ENCODE measurements at regions not wholly inside any gene's neighbourhood (a gene's known extent, or its start where the extent isn't known, plus 50 kb on each side); places are given as distances from the start of the nearest gene placed in this dataset.

DNA sequence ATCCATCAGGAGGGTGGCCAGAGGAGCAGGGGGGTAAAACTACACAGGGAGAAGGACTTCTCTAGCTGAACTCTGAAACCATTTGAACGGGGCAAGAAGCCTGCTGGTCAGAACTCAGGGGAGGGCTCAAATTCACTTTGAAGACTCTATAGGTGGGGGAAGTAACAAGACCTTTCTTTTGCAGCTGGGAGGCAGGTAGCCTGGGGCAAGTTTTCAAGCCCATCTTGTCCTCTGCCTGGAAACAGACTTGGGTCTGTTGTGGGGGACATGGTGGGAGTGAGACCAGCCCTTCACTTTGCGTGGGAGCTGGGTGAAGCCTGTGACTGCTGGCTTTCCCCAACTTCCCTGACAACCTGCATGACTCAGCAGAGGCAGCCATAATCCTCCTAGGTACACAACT is 312.3 kb downstream of the SPRY1 start:
- Histone ChIP-seq H3K4me1 (ENCODE audit: control insufficient read depth, insufficient read depth, low read length, poor library complexity, severe bottlenecking) (no peaks in the 10 kb centered on the region), H3K4me3 (ENCODE audit: insufficient read depth, low read depth, low read length, poor library complexity, severe bottlenecking) (no peak overlapping the region), H3K36me3 (ENCODE audit: control insufficient read depth, insufficient read depth, low read length) (no peaks in the 10 kb centered on the region), H3K27me3 (replicated peaks; ENCODE audit: control insufficient read depth, insufficient read depth, low read length, poor library complexity, severe bottlenecking) (no peaks in the 10 kb centered on the region), H3K27ac (ENCODE audit: insufficient read depth, low read length, poor library complexity, severe bottlenecking) (no peak overlapping the region), H3K9me3 (ENCODE audit: control insufficient read depth, low read length) (no peaks in the 10 kb centered on the region)
- no peak for DNase-seq

DNA sequence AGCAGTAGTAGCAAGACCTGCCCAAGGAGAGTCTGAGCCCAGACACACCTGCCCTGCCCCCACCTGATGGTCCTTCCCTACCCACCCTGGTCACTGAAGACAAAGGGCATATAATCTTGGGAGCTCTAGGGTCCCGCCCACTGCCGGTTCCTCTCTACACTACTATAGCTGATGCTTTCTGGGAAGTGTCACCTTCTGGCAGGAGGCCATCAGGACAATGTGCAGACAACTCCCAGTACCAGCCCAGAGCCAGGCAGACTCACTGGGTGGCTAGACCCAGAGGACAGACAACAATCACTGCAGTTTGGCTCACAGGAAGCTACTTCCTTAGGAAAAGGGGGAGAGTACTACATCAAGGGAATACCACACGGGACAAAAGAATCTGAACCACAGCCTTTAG is 312.7 kb downstream of the SPRY1 start:
- Histone ChIP-seq H3K9me3 (ENCODE audit: control insufficient read depth, low read length) (no peaks in the 10 kb centered on the region), H3K27ac (ENCODE audit: insufficient read depth, low read length, poor library complexity, severe bottlenecking) (no peak overlapping the region), H3K4me3 (ENCODE audit: insufficient read depth, low read depth, low read length, poor library complexity, severe bottlenecking) (no peak overlapping the region), H3K36me3 (ENCODE audit: control insufficient read depth, insufficient read depth, low read length) (no peaks in the 10 kb centered on the region), H3K27me3 (replicated peaks; ENCODE audit: control insufficient read depth, insufficient read depth, low read length, poor library complexity, severe bottlenecking) (no peaks in the 10 kb centered on the region), H3K4me1 (ENCODE audit: control insufficient read depth, insufficient read depth, low read length, poor library complexity, severe bottlenecking) (no peaks in the 10 kb centered on the region)
- no peak for DNase-seq

DNA sequence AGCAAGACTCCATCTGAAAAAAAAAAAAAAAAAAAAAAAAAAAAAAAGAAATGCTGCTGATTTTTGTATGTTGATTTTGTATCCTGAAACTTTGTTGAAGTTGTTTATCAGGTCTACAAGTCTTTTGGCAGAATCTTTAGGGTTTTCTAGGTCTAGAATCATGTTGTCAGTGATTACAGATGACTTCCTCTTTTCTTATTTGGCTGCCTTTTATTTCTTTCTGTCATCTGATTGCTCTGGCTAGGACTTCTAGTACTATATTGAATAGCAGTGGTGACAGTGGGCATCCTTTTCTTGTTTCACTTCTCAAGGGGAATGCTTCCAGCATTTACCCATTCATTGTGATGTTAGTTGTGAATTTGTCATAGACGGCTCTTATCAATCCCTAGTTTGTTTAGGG is 334.4 kb downstream of the SPRY1 start:
- no peak overlapping the region for H3K4me3 ChIP-seq (ENCODE audit: insufficient read depth, low read depth, low read length, poor library complexity, severe bottlenecking)
- no peak for DNase-seq
- H3K27ac ChIP-seq (ENCODE audit: insufficient read depth, low read length, poor library complexity, severe bottlenecking) = no peak overlapping the region
- no peaks in the 10 kb centered on the region for H3K36me3 ChIP-seq (ENCODE audit: control insufficient read depth, insufficient read depth, low read length)
- no peaks in the 10 kb centered on the region for H3K27me3 ChIP-seq (replicated peaks; ENCODE audit: control insufficient read depth, insufficient read depth, low read length, poor library complexity, severe bottlenecking)
- no peaks in the 10 kb centered on the region for H3K9me3 ChIP-seq (ENCODE audit: control insufficient read depth, low read length)
- no peaks in the 10 kb centered on the region for H3K4me1 ChIP-seq (ENCODE audit: control insufficient read depth, insufficient read depth, low read length, poor library complexity, severe bottlenecking)

GRCh38 chr4:123737156-123737555 is 340.6 kb downstream of the SPRY1 start:
- no peak for DNase-seq
- Histone ChIP-seq H3K4me1 (ENCODE audit: control insufficient read depth, insufficient read depth, low read length, poor library complexity, severe bottlenecking) (no peaks in the 10 kb centered on the region), H3K27ac (ENCODE audit: insufficient read depth, low read length, poor library complexity, severe bottlenecking) (no peak overlapping the region), H3K9me3 (ENCODE audit: control insufficient read depth, low read length) (no peaks in the 10 kb centered on the region), H3K27me3 (replicated peaks; ENCODE audit: control insufficient read depth, insufficient read depth, low read length, poor library complexity, severe bottlenecking) (no peaks in the 10 kb centered on the region), H3K36me3 (ENCODE audit: control insufficient read depth, insufficient read depth, low read length) (no peaks in the 10 kb centered on the region), H3K4me3 (ENCODE audit: insufficient read depth, low read depth, low read length, poor library complexity, severe bottlenecking) (no peak overlapping the region)

DNA sequence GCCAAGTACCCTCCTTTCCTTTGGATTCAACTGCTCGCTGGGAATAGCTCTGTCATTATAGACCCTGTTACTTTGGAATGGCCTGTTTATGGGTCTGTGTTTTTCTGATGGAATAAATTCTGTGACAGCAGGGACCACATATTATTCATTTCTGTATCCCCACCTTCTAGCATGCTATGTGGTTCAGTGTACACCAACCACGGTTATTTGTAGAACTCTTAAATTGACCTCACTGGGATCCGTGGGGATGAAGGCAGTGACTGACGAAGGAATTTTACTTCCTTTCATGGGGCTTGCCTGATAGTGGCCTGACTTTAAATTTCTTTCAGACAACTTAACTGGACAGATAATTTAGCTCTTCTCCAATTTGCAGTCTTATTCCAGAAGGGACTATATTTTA is 343.2 kb downstream of the SPRY1 start:
- Histone ChIP-seq H3K27ac (ENCODE audit: insufficient read depth, low read length, poor library complexity, severe bottlenecking) (no peak overlapping the region), H3K36me3 (ENCODE audit: control insufficient read depth, insufficient read depth, low read length) (no peaks in the 10 kb centered on the region), H3K9me3 (ENCODE audit: control insufficient read depth, low read length) (no peaks in the 10 kb centered on the region), H3K4me3 (ENCODE audit: insufficient read depth, low read depth, low read length, poor library complexity, severe bottlenecking) (no peak overlapping the region), H3K4me1 (ENCODE audit: control insufficient read depth, insufficient read depth, low read length, poor library complexity, severe bottlenecking) (no peaks in the 10 kb centered on the region), H3K27me3 (replicated peaks; ENCODE audit: control insufficient read depth, insufficient read depth, low read length, poor library complexity, severe bottlenecking) (no peaks in the 10 kb centered on the region)
- no peak for DNase-seq

DNA sequence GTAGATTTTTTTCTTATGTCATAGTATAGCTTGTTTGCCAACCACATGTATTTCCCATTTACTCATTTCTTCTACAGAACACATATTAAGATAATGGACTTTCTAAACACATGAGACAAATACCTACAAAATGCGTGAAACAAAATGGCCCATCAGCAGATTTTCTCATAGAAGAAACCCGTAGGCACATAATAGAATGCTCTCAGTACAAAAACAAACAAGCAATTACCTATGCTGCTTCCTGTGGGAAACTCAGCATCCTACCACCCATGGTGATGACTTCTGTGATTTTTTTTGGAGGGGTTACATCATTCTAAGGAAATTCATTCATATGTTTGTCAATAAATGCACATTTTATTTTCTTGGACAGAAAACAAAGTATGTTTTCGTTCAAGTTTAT is 343.6 kb downstream of the SPRY1 start:
- no peaks in the 10 kb centered on the region for H3K36me3 ChIP-seq (ENCODE audit: control insufficient read depth, insufficient read depth, low read length)
- H3K4me3 ChIP-seq (ENCODE audit: insufficient read depth, low read depth, low read length, poor library complexity, severe bottlenecking) = no peak overlapping the region
- DNase-seq = no peak
- H3K9me3 ChIP-seq (ENCODE audit: control insufficient read depth, low read length) = no peaks in the 10 kb centered on the region
- H3K4me1 ChIP-seq (ENCODE audit: control insufficient read depth, insufficient read depth, low read length, poor library complexity, severe bottlenecking) = no peaks in the 10 kb centered on the region
- no peaks in the 10 kb centered on the region for H3K27me3 ChIP-seq (replicated peaks; ENCODE audit: control insufficient read depth, insufficient read depth, low read length, poor library complexity, severe bottlenecking)
- no peak overlapping the region for H3K27ac ChIP-seq (ENCODE audit: insufficient read depth, low read length, poor library complexity, severe bottlenecking)

DNA sequence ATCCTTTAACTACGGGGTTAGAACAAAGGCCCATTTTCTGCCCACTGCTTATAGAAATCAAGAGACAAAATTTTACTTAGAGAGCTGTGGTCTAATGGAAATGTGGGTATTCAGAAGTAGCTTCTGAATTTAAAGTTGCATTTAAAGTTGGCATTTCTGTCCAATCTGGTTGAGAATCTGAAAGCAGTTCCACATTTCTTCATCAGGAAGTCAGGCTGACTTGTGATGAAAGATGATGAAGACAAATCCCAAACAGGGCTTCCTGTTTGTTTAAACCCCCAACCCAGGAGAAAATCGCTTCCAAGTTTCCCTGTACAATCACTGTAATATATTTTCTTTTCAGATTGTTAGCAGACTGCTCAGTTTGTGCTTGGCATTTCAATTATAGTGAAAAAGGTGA is 345.3 kb downstream of the SPRY1 start:
- Histone ChIP-seq H3K4me1 (ENCODE audit: control insufficient read depth, insufficient read depth, low read length, poor library complexity, severe bottlenecking) (no peaks in the 10 kb centered on the region), H3K4me3 (ENCODE audit: insufficient read depth, low read depth, low read length, poor library complexity, severe bottlenecking) (no peak overlapping the region), H3K36me3 (ENCODE audit: control insufficient read depth, insufficient read depth, low read length) (no peaks in the 10 kb centered on the region), H3K27ac (ENCODE audit: insufficient read depth, low read length, poor library complexity, severe bottlenecking) (no peak overlapping the region), H3K27me3 (replicated peaks; ENCODE audit: control insufficient read depth, insufficient read depth, low read length, poor library complexity, severe bottlenecking) (no peaks in the 10 kb centered on the region), H3K9me3 (ENCODE audit: control insufficient read depth, low read length) (no peaks in the 10 kb centered on the region)
- no peak for DNase-seq

- Histone ChIP-seq H3K4me3 (ENCODE audit: insufficient read depth, low read depth, low read length, poor library complexity, severe bottlenecking) (no peak overlapping the region), H3K9me3 (ENCODE audit: control insufficient read depth, low read length) (no peaks in the 10 kb centered on the region), H3K36me3 (ENCODE audit: control insufficient read depth, insufficient read depth, low read length) (no peaks in the 10 kb centered on the region), H3K27me3 (replicated peaks; ENCODE audit: control insufficient read depth, insufficient read depth, low read length, poor library complexity, severe bottlenecking) (no peaks in the 10 kb centered on the region), H3K27ac (ENCODE audit: insufficient read depth, low read length, poor library complexity, severe bottlenecking) (no peak overlapping the region), H3K4me1 (ENCODE audit: control insufficient read depth, insufficient read depth, low read length, poor library complexity, severe bottlenecking) (no peaks in the 10 kb centered on the region)
- no peak for DNase-seq
Measured at GRCh38 chr4:123743848-123744247, 347.3 kb downstream of the SPRY1 start.

GRCh38 chr4:123744664-123745290 is 348.2 kb downstream of the SPRY1 start:
- Histone ChIP-seq H3K27me3 (replicated peaks; ENCODE audit: control insufficient read depth, insufficient read depth, low read length, poor library complexity, severe bottlenecking) (no peaks in the 10 kb centered on the region), H3K4me3 (ENCODE audit: insufficient read depth, low read depth, low read length, poor library complexity, severe bottlenecking) (no peak overlapping the region), H3K9me3 (ENCODE audit: control insufficient read depth, low read length) (no peaks in the 10 kb centered on the region), H3K27ac (ENCODE audit: insufficient read depth, low read length, poor library complexity, severe bottlenecking) (no peak overlapping the region), H3K36me3 (ENCODE audit: control insufficient read depth, insufficient read depth, low read length) (no peaks in the 10 kb centered on the region), H3K4me1 (ENCODE audit: control insufficient read depth, insufficient read depth, low read length, poor library complexity, severe bottlenecking) (no peaks in the 10 kb centered on the region)
- DNase-seq = no peak

GRCh38 chr4:123747016-123747415 is 350.4 kb downstream of the SPRY1 start:
- H3K27ac ChIP-seq (ENCODE audit: insufficient read depth, low read length, poor library complexity, severe bottlenecking) = no peak overlapping the region
- H3K27me3 ChIP-seq (replicated peaks; ENCODE audit: control insufficient read depth, insufficient read depth, low read length, poor library complexity, severe bottlenecking) = no peaks in the 10 kb centered on the region
- H3K36me3 ChIP-seq (ENCODE audit: control insufficient read depth, insufficient read depth, low read length) = no peaks in the 10 kb centered on the region
- no peak overlapping the region for H3K4me3 ChIP-seq (ENCODE audit: insufficient read depth, low read depth, low read length, poor library complexity, severe bottlenecking)
- no peak for DNase-seq
- H3K9me3 ChIP-seq (ENCODE audit: control insufficient read depth, low read length) = no peaks in the 10 kb centered on the region
- no peaks in the 10 kb centered on the region for H3K4me1 ChIP-seq (ENCODE audit: control insufficient read depth, insufficient read depth, low read length, poor library complexity, severe bottlenecking)

Measured in effector memory CD4-positive, alpha-beta T cell (primary cell).